DND-41 (cell line): ENCODE measurements at regions not wholly inside any gene's neighbourhood (a gene's known extent, or its start where the extent isn't known, plus 50 kb on each side); places are given as distances from the start of the nearest gene placed in this dataset.

Experiments
- CTCF ChIP-seq: IDR thresholded peaks from 2 replicates; pipeline ENCODE4 v1.5.1; 2012; ENCODE audit warnings: borderline replicate concordance, low read length, moderate library complexity, mild to moderate bottlenecking; ENCODE audit not compliant: poor library complexity, severe bottlenecking; ENCODE audit errors: extremely low read depth
- EZH2 ChIP-seq: IDR thresholded peaks from 3 replicates; pipeline ENCODE4 v1.6.1; 2012; ENCODE audit warnings: borderline replicate concordance, low read depth, mild to moderate bottlenecking, moderate library complexity, low read length, inconsistent platforms; ENCODE audit not compliant: severe bottlenecking

GRCh38 chr6:95185874-95186273 lies 391.5 kb upstream of the MANEA start:
- TF ChIP-seq CTCF, result no peak
- TF ChIP-seq EZH2, result no peak
